Right lobe of liver (tissue), 4 donors: ENCODE measurements at regions not wholly inside any gene's neighbourhood (a gene's known extent, or its start where the extent isn't known, plus 50 kb on each side); places are given as distances from the start of the nearest gene placed in this dataset.

Experiments
- POLR2A ChIP-seq: fragments of 450-650 bp; IDR thresholded peaks from one replicate; pipeline ENCODE4 v1.6.1; 2017; ENCODE audit warnings: antibody characterized with exemption, mild to moderate bottlenecking
- TF ChIP-seq, protein P1 (sequence below), 4 donors: fragments of 200-600 bp in 3 of 4; fragments of 450-650 bp in 1 of 4; IDR thresholded peaks; one replicate each; pipeline versions ENCODE4 v1.5.1 to v1.8.0; 2016 to 2022; ENCODE audit warnings: antibody characterized with exemption in 4 of 4, mild to moderate bottlenecking in 2 of 4
- donor health status: DM: no; HTN: no; CAD: no.
- donor health status: DM: no; HTN: no; CAD: no.
- donor health status: DM: no; HTN: yes; CAD: no.

- TF ChIP-seq, protein P1, sequence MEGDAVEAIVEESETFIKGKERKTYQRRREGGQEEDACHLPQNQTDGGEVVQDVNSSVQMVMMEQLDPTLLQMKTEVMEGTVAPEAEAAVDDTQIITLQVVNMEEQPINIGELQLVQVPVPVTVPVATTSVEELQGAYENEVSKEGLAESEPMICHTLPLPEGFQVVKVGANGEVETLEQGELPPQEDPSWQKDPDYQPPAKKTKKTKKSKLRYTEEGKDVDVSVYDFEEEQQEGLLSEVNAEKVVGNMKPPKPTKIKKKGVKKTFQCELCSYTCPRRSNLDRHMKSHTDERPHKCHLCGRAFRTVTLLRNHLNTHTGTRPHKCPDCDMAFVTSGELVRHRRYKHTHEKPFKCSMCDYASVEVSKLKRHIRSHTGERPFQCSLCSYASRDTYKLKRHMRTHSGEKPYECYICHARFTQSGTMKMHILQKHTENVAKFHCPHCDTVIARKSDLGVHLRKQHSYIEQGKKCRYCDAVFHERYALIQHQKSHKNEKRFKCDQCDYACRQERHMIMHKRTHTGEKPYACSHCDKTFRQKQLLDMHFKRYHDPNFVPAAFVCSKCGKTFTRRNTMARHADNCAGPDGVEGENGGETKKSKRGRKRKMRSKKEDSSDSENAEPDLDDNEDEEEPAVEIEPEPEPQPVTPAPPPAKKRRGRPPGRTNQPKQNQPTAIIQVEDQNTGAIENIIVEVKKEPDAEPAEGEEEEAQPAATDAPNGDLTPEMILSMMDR (IDR thresholded peaks at IDR 0.05) = no peak
- TF ChIP-seq POLR2A = no peak
Measured at GRCh38 chr4:67256388-67257043, 288.8 kb downstream of the CENPC start.
